ENCODE measurements at regions not wholly inside any gene's neighbourhood (a gene's known extent, or its start where the extent isn't known, plus 50 kb on each side); places are given as distances from the start of the nearest gene placed in this dataset.
"Not testable (repeated sequence)": the region's sequence is repeated elsewhere in the genome, so short reads cannot be mapped to it uniquely, and the experiment has no call there.

DNA sequence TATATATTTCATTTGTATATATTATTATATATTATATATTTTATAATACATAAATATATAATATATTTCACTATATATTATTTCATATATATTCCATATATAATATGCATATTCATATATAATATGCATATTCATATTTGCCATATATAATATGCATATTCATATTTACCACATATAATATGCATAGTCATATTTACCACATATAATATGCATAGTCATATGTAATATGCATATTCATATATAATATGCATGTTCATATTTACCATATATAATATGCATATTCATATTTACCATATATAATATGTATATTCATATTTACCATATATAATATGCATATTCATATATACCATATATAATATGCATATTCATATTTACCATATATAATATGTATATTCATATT, 51.2 kb upstream of the GATA2 start:
- Histone ChIP-seq H3K4me2 (ENCODE audit: control insufficient read depth, extremely low read depth, insufficient read depth, low read depth, low read length) (no peak overlapping the region), H4K20me1 (ENCODE audit: control insufficient read depth, extremely low read depth, insufficient read depth, low read length) (no peaks in the 10 kb centered on the region), H3K36me3 (ENCODE audit: control insufficient read depth in 2 of 2, extremely low read depth in 1 of 2, insufficient read depth in 2 of 2, low read length in 2 of 2) (no peaks in the 10 kb centered on the region), H2AFZ (ENCODE audit: control insufficient read depth, low read length) (no peak overlapping the region), H3K9me1 (ENCODE audit: control insufficient read depth, extremely low read depth, insufficient read depth, low read length) (no peaks in the 10 kb centered on the region), H3K4me1 (ENCODE audit: control insufficient read depth, extremely low read depth, insufficient read depth, low read length) (no peaks in the 10 kb centered on the region), H3K9me3 (ENCODE audit: control insufficient read depth, low read depth, low read length) (no peaks in the 10 kb centered on the region), H3K27ac (ENCODE audit: control insufficient read depth, insufficient read depth, low read length) (no peak overlapping the region), H3K79me2 (ENCODE audit: control insufficient read depth, insufficient read depth, low read length) (no peaks in the 10 kb centered on the region), H3K4me3 (ENCODE audit: control insufficient read depth in 2 of 3, extremely low read depth in 1 of 3, insufficient read depth in 2 of 3, low read depth in 1 of 3, low read length in 3 of 3) (no peak overlapping the region), H3K27me3 (ENCODE audit: control insufficient read depth, extremely low read depth, insufficient read depth, low read length) (no peaks in the 10 kb centered on the region), H3K9ac (ENCODE audit: control insufficient read depth, extremely low read depth, insufficient read depth, low read length) (no peak overlapping the region)
- no peak for FAIRE-seq
- dilution Hi-C loops (cut with MboI; ENCODE audit: extremely low pct_ligation_motif_present, low sequenced_read_pairs), result no loop called here
- DNase-seq (ENCODE audit: low read depth, low spot score), result no peak
- no peak for TF ChIP-seq EZH2 (IDR thresholded peaks at IDR 0.05; ENCODE audit: low read length)
- TF ChIP-seq, protein P1, sequence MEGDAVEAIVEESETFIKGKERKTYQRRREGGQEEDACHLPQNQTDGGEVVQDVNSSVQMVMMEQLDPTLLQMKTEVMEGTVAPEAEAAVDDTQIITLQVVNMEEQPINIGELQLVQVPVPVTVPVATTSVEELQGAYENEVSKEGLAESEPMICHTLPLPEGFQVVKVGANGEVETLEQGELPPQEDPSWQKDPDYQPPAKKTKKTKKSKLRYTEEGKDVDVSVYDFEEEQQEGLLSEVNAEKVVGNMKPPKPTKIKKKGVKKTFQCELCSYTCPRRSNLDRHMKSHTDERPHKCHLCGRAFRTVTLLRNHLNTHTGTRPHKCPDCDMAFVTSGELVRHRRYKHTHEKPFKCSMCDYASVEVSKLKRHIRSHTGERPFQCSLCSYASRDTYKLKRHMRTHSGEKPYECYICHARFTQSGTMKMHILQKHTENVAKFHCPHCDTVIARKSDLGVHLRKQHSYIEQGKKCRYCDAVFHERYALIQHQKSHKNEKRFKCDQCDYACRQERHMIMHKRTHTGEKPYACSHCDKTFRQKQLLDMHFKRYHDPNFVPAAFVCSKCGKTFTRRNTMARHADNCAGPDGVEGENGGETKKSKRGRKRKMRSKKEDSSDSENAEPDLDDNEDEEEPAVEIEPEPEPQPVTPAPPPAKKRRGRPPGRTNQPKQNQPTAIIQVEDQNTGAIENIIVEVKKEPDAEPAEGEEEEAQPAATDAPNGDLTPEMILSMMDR (optimal IDR thresholded peaks at IDR 0.05 in 1 of 3, IDR thresholded peaks at IDR 0.05 in 1 of 3, conservative IDR thresholded peaks at IDR 0.05 in 1 of 3; ENCODE audit: extremely low read depth in 1 of 3, insufficient read depth in 2 of 3, low read length in 3 of 3), result no peak

DNA sequence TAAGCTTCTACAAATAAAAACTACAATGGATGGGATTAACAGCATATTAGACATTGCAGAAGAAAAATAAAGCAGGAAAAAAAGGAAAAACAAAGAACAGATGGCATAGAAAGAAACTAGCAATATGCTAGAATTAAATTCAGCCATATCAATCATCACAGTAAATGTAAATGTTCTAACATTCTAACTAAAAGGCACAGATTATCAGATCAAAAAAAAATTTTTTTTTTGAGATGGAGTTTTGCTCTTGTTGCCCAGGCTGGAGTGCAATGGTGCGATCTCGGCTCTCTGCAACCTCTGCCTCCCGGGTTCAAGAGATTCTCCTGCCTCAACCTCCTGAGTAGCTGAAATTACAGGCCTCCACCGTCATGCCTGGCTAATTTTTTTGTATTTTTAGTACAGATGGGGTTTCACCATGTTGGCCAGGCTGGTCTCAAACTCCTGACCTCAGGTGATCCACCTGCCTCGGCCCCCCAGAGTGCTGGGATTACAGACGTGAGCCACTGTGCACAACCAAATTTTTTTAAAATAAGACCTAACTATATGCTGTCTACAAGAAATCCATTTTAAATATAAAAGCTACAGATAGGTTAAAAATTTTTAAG, 50.7 kb upstream of the GATA2 start:
- H3K79me2 ChIP-seq (ENCODE audit: control insufficient read depth, insufficient read depth, low read length); dilution Hi-C loops (cut with MboI; ENCODE audit: extremely low pct_ligation_motif_present, low sequenced_read_pairs); H3K27me3 ChIP-seq (ENCODE audit: control insufficient read depth, extremely low read depth, insufficient read depth, low read length); H3K36me3 ChIP-seq (ENCODE audit: control insufficient read depth in 2 of 2, extremely low read depth in 1 of 2, insufficient read depth in 2 of 2, low read length in 2 of 2); H3K9me3 ChIP-seq (ENCODE audit: control insufficient read depth, low read depth, low read length); H3K4me3 ChIP-seq (ENCODE audit: control insufficient read depth in 2 of 3, extremely low read depth in 1 of 3, insufficient read depth in 2 of 3, low read depth in 1 of 3, low read length in 3 of 3); H4K20me1 ChIP-seq (ENCODE audit: control insufficient read depth, extremely low read depth, insufficient read depth, low read length); DNase-seq (ENCODE audit: low read depth, low spot score); H3K9me1 ChIP-seq (ENCODE audit: control insufficient read depth, extremely low read depth, insufficient read depth, low read length); H2AFZ ChIP-seq (ENCODE audit: control insufficient read depth, low read length); H3K4me2 ChIP-seq (ENCODE audit: control insufficient read depth, extremely low read depth, insufficient read depth, low read depth, low read length); H3K4me1 ChIP-seq (ENCODE audit: control insufficient read depth, extremely low read depth, insufficient read depth, low read length); H3K27ac ChIP-seq (ENCODE audit: control insufficient read depth, insufficient read depth, low read length); H3K9ac ChIP-seq (ENCODE audit: control insufficient read depth, extremely low read depth, insufficient read depth, low read length); FAIRE-seq: not testable (repeated sequence)

Measured in keratinocyte (primary cell).